B cell (primary cell): ENCODE measurements at regions not wholly inside any gene's neighbourhood (a gene's known extent, or its start where the extent isn't known, plus 50 kb on each side); places are given as distances from the start of the nearest gene placed in this dataset.

Source experiments
- ATAC-seq: fragments of 200-7000 bp; cut with Tn5 transposase; one replicate; pipeline ENCODE4 v1.10.0; 2021; ENCODE audit warnings: low read depth, mild to moderate bottlenecking, moderate number of reproducible peaks, moderate library complexity
- CTCF ChIA-PET: fragments of 350-600 bp; sonication (Branson Sonifier 250); formaldehyde crosslinking; loops from one replicate; lab custom pipeline; 2021; ENCODE audit warnings: antibody characterized with exemption, inconsistent platforms; lab: Charles Lee
- POLR2A ChIA-PET: fragments of 350-600 bp; sonication (Branson Sonifier 250); formaldehyde crosslinking; loops from one replicate; lab custom pipeline; 2021; ENCODE audit warnings: antibody characterized with exemption; lab: Charles Lee
- DNase-seq: peaks from one replicate; pipeline ENCODE4 v3.0.0; 2013
- H2AFZ ChIP-seq: 2 replicates; pipeline ENCODE4 v1.6.1; 2012; ENCODE audit warnings: mild to moderate bottlenecking, low read depth, low read length; ENCODE audit not compliant: insufficient read depth, poor library complexity, severe bottlenecking
- H3K27ac ChIP-seq, 2 donors: 1 replicate in 1 of 2; 2 replicates in 1 of 2; pipeline ENCODE4 v1.5.1; 2012 to 2013; ENCODE audit warnings: low read length in 2 of 2, mild to moderate bottlenecking in 2 of 2, moderate library complexity in 1 of 2
- H3K27me3 ChIP-seq, 4 experiments: fragments of 200-600 bp in 1 of 4; sonication (generic) in 1 of 4; replicated peaks in 1 of 4; 1 replicate in 2 of 4; 2 replicates in 2 of 4; pipeline versions ENCODE4 v1.6.1 to v1.7.0; 2013 to 2016; ENCODE audit warnings: low read length in 3 of 4, mild to moderate bottlenecking in 2 of 4, mixed read lengths in 1 of 4, moderate library complexity in 1 of 4; ENCODE audit not compliant: insufficient read depth in 4 of 4, control insufficient read depth in 3 of 4; ENCODE audit errors: control extremely low read depth in 1 of 4
- H3K36me3 ChIP-seq, 2 experiments: replicated peaks in 1 of 2; 1 replicate in 1 of 2; 2 replicates in 1 of 2; pipeline versions ENCODE4 v1.6.1 to v1.7.1; 2013; ENCODE audit warnings: low read length in 1 of 2; ENCODE audit not compliant: insufficient read depth in 2 of 2, control insufficient read depth in 1 of 2; ENCODE audit errors: control extremely low read depth in 1 of 2, extremely low read depth in 1 of 2
- H3K4me1 ChIP-seq, 2 donors: fragments of 200-600 bp in 1 of 2; sonication (generic) in 1 of 2; 1 replicate in 1 of 2; 2 replicates in 1 of 2; pipeline versions ENCODE4 v1.5.1 to v1.6.1; 2013 to 2017; ENCODE audit warnings: low read length in 2 of 2; ENCODE audit not compliant: control insufficient read depth in 2 of 2, insufficient read depth in 2 of 2
- H3K4me2 ChIP-seq: replicated peaks from 2 replicates; pipeline ENCODE3; 2012; ENCODE audit warnings: mild to moderate bottlenecking, low read depth, low read length; ENCODE audit not compliant: poor library complexity, severe bottlenecking
- H3K4me3 ChIP-seq, 5 experiments: fragments of 200-600 bp in 1 of 5; sonication (generic) in 1 of 5; 1 replicate in 3 of 5; 2 replicates in 2 of 5; pipeline versions ENCODE4 v1.5.1 to v1.7.0; 2011 to 2016; ENCODE audit warnings: low read length in 4 of 5, mild to moderate bottlenecking in 4 of 5, low read depth in 2 of 5, control low read depth in 1 of 5, moderate library complexity in 1 of 5; ENCODE audit not compliant: insufficient read depth in 1 of 5; ENCODE audit errors: control extremely low read depth in 1 of 5, extremely low read depth in 1 of 5
- H3K79me2 ChIP-seq: fragments of 200-600 bp; sonication (generic); one replicate; pipeline ENCODE4 v1.6.0; 2016; ENCODE audit warnings: low read length; ENCODE audit not compliant: control insufficient read depth, insufficient read depth
- H3K9ac ChIP-seq: fragments of 200-600 bp; sonication (generic); 2 replicates; pipeline ENCODE4 v1.6.1; 2017; ENCODE audit warnings: mild to moderate bottlenecking, low read length, moderate library complexity
- H3K9me3 ChIP-seq, 3 donors: one replicate each; pipeline versions ENCODE4 v1.6.1 to v1.7.1; 2013; ENCODE audit warnings: low read length in 2 of 3; ENCODE audit not compliant: control insufficient read depth in 2 of 3, insufficient read depth in 1 of 3; ENCODE audit errors: control extremely low read depth in 1 of 3
- H4K20me1 ChIP-seq: 2 replicates; pipeline ENCODE4 v1.6.0; 2012; ENCODE audit warnings: mild to moderate bottlenecking, low read length; ENCODE audit not compliant: insufficient read depth, control insufficient read depth, poor library complexity, severe bottlenecking
- H3K27ac Mint-ChIP-seq: one replicate; pipeline ENCODE4 v1.8.0; 2021; ENCODE audit warnings: mixed read lengths
- H3K27me3 Mint-ChIP-seq: one replicate; pipeline ENCODE4 v1.8.0; 2021; ENCODE audit warnings: mixed read lengths
- H3K4me1 Mint-ChIP-seq: one replicate; pipeline ENCODE4 v1.8.0; 2021; ENCODE audit warnings: mixed read lengths
- H3K4me3 Mint-ChIP-seq: one replicate; pipeline ENCODE4 v1.8.0; 2021; ENCODE audit warnings: mixed read lengths
- H3K9me3 Mint-ChIP-seq: one replicate; pipeline ENCODE4 v1.8.0; 2022; ENCODE audit warnings: mixed read lengths; ENCODE audit not compliant: insufficient read depth
- EZH2 ChIP-seq: IDR thresholded peaks from 2 replicates; pipeline ENCODE4 v1.6.1; 2012; ENCODE audit warnings: borderline replicate concordance, low read depth, mild to moderate bottlenecking, moderate library complexity, low read length; ENCODE audit not compliant: insufficient read depth, poor library complexity, severe bottlenecking
- WGBS: methylation state at CpG from one replicate; pipeline ENCODE4 v1.1.5; 2013; ENCODE audit warnings: missing lambda C conversion rate; ENCODE audit not compliant: insufficient coverage; 5-methylcytosine and 5-hydroxymethylcytosine counted together
- intact Hi-C: fragments of 100-400 bp; cut with micrococcal nuclease; formaldehyde crosslinking; loops from one replicate; pipeline ENCODE4 v1.10.0; 2022
- TF ChIP-seq, protein P1 (sequence below): fragments of 200-600 bp; IDR thresholded peaks from one replicate; pipeline ENCODE4 v1.8.0; 2022; ENCODE audit warnings: antibody characterized with exemption, mild to moderate bottlenecking

DNA sequence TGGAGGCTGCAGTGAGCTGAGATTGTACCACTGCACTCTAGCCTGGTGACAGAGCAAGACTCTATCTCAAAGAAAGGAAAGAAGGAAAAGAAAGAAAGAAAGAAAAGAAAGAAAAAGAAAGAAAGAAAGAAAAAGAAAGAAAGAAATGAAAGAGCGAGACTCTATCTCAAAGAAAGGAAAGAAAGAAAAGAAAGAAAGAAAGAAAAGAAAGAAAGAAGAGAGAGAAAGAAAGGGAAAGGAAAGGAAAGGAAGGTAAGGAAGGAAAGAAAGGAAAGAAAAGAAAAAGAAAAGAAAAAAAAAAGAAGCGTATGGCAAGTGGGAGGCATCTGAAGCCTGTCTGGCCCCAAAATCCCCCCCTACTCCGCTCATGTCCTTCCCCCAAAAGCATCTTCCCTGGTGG lies 182.3 kb upstream of the MSX2 start:
- Histone ChIP-seq H3K4me2 (no peak overlapping the region), H3K4me3 (no peak overlapping the region), H2AFZ (no peak overlapping the region), H3K27me3 (no peaks in the 10 kb centered on the region), H3K9ac (no peak overlapping the region), H3K36me3 (no peaks in the 10 kb centered on the region), H3K27ac (no peak overlapping the region), H4K20me1 (no peaks in the 10 kb centered on the region), H3K9me3 (peaks cover 0 to 8% (median 0%) of the 10 kb centered on the region in 3 donors), H3K79me2 (no peaks in the 10 kb centered on the region), H3K4me1 (no peaks in the 10 kb centered on the region)
- WGBS: 100% methylated on average over 2 of the region's 3 CpGs
- intact Hi-C loops: no loop called here
- POLR2A ChIA-PET: no interaction called here
- H3K4me1 Mint-ChIP-seq: no peaks in the 10 kb centered on the region
- ATAC-seq: no peak
- no peak overlapping the region for H3K27ac Mint-ChIP-seq
- no peaks in the 10 kb centered on the region for H3K27me3 Mint-ChIP-seq
- CTCF ChIA-PET: no interaction called here
- H3K4me3 Mint-ChIP-seq: no peak overlapping the region
- H3K9me3 Mint-ChIP-seq: peaks cover 5% of the 10 kb centered on the region
- TF ChIP-seq EZH2: no peak
- TF ChIP-seq, protein P1, sequence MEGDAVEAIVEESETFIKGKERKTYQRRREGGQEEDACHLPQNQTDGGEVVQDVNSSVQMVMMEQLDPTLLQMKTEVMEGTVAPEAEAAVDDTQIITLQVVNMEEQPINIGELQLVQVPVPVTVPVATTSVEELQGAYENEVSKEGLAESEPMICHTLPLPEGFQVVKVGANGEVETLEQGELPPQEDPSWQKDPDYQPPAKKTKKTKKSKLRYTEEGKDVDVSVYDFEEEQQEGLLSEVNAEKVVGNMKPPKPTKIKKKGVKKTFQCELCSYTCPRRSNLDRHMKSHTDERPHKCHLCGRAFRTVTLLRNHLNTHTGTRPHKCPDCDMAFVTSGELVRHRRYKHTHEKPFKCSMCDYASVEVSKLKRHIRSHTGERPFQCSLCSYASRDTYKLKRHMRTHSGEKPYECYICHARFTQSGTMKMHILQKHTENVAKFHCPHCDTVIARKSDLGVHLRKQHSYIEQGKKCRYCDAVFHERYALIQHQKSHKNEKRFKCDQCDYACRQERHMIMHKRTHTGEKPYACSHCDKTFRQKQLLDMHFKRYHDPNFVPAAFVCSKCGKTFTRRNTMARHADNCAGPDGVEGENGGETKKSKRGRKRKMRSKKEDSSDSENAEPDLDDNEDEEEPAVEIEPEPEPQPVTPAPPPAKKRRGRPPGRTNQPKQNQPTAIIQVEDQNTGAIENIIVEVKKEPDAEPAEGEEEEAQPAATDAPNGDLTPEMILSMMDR: no peak
- DNase-seq: no peak

- no peak for DNase-seq
- H3K4me1 Mint-ChIP-seq: no peaks in the 10 kb centered on the region
- no peak overlapping the region for H3K4me3 Mint-ChIP-seq
- H3K36me3 ChIP-seq: no peaks in the 10 kb centered on the region
- H3K4me2 ChIP-seq: no peak overlapping the region
- 86% methylated on average over 5 of the region's 10 CpGs for WGBS
- CTCF ChIA-PET: no interaction called here
- H3K9me3 ChIP-seq: peaks cover 0 to 7% (median 0%) of the 10 kb centered on the region in 3 donors
- no peaks in the 10 kb centered on the region for H4K20me1 ChIP-seq
- no peak for ATAC-seq
- H3K9me3 Mint-ChIP-seq: peaks cover 5% of the 10 kb centered on the region
- no peaks in the 10 kb centered on the region for H3K79me2 ChIP-seq
- no peak overlapping the region for H3K4me3 ChIP-seq
- H3K27ac Mint-ChIP-seq: no peak overlapping the region
- POLR2A ChIA-PET: no interaction called here
- no peak for TF ChIP-seq EZH2
- TF ChIP-seq, protein P1: no peak
- H2AFZ ChIP-seq: no peak overlapping the region
- H3K27me3 ChIP-seq: no peaks in the 10 kb centered on the region
- H3K4me1 ChIP-seq: no peaks in the 10 kb centered on the region
- H3K27me3 Mint-ChIP-seq: no peaks in the 10 kb centered on the region
- H3K27ac ChIP-seq: no peak overlapping the region
- no peak overlapping the region for H3K9ac ChIP-seq
- intact Hi-C loops: no loop called here
These were observed 181.9 kb upstream of the MSX2 start for GRCh38 chr5:174542471-174542870.
